Activated T-cell treated with anti-CD3 and anti-CD28 coated beads, Interleukin-2, amount 50 U/mL, for 48 hours (primary cell): ENCODE measurements at regions not wholly inside any gene's neighbourhood (a gene's known extent, or its start where the extent isn't known, plus 50 kb on each side); places are given as distances from the start of the nearest gene placed in this dataset.
"Not testable (repeated sequence)": the region's sequence is repeated elsewhere in the genome, so short reads cannot be mapped to it uniquely, and the experiment has no call there.

Experiments
- DNase-seq, 2 experiments: peaks; one replicate each; pipeline ENCODE4 v3.0.0-alpha.2; 2020

DNA sequence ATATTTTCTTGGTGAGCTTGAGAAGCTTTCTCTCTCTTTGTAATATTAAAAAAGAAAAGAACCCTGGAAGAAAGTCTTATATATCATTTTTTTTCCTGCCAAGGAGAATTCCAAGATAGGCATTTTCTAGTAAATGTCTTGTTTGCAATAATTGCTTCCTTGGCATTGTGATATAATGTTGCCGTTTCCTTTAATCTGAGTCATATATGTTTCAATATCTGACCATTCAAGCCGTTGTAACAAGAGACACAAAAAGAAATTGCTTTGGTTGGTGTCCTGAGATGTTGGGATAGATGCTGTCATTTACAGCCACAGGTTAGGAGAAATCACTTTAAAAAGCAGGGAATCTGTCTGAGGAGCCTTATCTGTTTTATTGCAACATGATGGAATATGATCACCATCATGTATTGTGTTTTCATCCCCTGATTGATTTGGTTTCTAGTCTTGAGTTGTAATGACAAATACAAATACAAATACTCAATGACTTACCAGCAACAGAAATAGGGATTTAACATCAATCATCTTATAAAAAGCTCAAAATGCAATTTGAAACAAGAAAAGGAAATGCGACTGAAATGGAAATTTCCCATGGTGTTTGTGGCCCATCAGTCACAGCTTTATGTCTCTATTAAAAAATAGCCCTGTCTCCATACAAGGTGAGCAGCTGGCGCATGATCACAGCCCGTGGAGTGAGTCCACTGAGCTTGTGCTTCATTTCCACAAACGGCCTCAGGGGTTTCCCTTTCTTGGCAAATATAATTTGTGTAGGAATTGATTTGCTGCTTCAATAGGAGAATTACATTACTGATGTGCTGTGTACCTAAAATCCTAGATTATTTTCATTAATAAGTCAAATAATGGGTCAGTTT is 250.1 kb upstream of the TRPC7 start:
- DNase-seq: no peak

DNA sequence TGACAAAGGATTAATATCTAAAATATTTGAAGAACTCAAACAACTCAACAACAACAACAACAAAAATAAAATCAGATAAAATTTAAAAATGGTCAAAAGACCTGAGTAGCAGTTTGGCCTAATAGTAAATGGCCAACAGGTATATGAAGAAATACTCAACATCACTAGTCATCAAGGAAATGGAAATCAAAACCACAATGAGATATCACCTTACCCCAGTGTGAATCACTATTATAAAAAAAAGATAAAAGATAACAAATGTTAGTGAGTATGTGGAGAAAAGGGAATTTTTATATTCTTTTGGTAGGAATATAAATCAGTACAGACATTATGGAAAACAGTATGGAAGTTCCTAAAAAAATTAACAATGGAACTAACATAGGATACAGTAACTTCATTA is 247.9 kb upstream of the TRPC7 start:
- no peak for DNase-seq

DNA sequence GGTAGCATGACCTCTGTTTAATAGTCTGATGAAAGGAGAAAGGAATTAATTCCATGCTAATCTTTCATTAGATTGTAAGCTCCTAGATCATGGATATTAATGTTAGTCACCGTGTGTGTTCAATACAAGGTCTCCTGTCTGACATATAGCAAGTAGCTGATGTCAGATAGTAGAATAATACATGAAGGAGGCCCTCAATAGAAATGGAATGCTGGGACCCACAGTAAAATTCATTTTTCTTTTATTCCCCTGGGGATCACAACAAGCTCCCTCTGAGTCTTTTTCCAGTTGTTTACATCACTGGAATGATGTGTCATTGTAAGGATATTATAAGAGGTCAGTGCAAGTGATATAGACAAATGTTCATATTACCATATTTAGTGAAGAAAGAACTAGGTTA is 240.3 kb upstream of the TRPC7 start:
- no peak for DNase-seq

DNA sequence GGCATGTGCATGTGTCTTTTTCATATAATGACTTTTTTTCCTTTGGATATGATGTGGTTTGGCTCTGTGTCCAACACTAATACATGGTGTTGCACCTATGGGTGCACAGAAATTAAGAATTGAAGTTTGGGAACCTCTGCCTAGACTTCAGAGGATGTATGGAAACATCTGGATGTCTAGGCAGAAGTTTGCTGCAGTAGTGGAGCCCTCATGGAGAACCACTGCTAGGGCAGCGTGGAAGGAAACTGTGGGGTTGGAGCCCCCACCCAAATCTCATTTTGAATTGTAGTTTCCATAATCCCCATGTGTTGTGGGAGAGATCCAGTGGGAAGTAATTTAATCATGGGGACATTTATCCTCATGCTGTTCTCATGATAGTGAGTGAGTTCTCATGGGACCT is 235.0 kb upstream of the TRPC7 start:
- no peak for DNase-seq

DNA sequence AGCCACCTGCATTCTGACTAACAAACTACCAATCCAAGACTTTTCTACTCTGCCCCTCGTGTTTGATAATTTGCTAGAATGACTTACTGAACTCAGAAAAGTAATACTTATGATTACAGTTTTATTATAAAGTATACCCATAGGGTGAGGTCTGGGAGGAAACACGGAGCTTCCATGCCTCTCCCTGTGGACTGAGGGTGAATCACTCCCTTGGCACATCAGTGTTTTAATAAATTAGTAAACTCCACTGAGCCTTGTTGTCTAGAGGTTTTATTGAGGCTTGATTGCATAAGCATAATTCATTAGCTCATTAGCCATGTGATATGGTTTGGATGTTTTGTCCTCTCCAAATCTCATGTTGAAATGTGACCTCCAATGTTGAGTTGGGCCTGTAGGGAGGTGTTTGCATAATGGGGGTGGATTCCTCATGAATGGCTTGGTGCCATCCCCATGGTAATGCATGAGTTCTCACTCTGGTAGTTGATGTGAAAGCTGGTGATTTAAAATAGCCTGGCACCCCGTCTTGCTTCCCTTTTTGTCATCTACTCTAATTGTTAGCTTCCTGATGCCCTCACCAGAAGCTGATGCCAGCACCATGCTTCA is 233.6 kb upstream of the TRPC7 start:
- no peak for DNase-seq

DNA sequence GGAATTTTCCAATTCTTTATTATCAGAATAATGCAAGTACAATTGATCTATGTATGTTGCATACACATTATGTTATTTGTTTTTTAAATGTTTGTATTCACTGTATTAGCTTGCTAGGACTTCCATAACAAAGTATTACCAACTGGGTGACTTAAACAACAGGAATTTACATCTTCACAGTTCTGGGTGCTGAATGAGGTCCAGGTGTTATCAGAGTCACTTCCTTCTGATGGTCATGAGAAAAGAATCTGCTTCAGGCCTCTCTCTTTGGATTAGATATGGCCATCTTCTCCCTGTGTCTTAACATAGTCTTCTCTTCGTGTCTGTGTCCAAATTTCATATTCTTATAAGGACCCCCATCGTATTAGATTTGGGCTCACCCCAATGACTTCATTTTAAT is 229.1 kb upstream of the TRPC7 start:
- DNase-seq: no peak

DNA sequence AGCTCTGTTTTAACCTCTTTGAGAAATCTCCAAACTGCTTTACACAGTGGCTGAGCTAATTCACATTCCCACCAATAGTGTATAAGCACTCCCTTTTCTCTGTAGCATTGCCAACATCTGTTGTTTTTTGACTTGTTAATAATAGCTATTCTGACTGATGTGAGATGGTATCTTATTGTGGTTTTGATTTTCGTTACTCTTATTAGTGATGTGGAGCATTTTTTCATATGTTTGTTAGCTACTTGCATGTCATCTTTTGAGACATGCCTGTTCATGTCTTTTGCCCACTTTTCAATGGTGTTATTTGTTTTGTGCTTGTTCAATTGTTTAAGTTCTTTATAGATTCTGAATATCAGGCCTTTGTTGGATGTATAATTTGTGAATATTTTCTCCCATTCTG is 225.2 kb upstream of the TRPC7 start:
- DNase-seq: no peak

DNA sequence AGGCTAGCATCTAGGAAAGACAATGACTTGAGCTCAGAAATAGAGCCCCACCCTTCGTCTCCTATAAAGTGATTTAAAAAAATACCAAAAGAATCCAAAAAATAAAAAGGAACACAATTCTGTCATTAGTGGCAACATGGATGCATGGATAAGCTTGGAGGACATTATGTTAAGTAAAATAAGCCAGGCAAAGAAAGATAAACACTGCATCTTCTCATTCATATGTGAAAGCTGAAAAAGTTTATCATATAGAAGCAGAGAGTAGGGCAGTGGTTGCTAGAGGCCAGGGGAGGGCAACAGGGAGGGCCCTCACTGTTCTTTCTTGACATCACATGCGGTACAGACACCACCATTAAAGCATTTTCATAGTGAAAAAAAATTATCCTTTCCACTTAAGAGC is 220.9 kb upstream of the TRPC7 start:
- no peak for DNase-seq

DNA sequence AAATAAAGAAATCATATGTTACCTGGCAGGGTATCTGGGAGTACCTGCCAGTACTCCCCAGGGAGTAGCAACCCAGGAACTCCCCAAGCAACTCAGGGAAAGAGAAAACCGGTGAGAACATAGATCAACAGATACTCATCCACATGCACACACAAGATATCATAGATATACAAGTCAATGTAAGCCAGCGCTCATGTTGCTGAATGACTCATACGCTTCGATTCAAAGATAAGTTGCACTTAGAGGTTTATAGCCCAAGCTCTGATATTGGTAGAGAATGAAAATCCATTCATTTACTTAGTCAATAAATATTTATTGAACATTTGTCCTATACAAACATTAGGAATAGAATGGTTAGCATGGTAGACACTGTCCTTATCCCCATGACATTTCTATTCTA is 219.1 kb upstream of the TRPC7 start:
- no peak for DNase-seq

DNA sequence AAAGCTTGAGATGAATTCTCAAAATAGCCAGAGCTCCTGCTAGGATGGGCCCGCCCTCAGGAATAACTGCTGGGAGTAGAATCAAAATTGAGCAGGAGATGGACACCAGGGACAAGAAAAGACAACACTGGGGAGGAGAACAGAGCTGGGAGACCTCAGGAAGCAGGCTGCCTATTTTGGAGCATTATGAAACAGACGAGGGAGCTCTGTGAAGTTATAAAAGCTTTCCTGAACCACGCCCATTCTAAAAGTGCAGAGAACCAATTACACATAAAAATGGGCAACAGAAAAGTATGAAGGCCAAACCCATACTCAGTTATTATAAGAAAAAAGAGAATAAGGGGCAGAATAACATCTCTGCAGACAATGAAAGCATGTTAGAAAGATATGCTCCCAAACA is 213.9 kb upstream of the TRPC7 start:
- DNase-seq: no peak

DNA sequence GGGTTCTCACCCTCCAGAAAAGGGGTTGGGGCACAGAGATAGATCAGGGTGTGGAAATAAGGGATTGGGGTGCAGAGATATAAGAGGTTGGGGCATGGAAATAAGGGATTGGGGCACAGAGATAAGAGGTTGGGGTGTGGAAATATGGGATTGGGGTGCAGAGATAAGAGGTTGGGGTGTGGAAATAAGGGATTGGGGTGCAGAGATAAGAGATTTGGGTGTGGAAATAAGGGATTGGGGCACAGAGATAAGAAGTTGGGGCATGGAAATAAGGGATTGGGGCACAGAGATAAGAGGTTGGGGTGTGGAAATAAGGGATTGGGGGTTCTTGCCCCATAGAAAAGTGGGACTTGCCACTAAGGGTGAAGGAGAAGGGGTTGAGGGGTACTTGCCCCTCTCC is 204.5 kb upstream of the TRPC7 start:
- not testable (repeated sequence) for DNase-seq

DNA sequence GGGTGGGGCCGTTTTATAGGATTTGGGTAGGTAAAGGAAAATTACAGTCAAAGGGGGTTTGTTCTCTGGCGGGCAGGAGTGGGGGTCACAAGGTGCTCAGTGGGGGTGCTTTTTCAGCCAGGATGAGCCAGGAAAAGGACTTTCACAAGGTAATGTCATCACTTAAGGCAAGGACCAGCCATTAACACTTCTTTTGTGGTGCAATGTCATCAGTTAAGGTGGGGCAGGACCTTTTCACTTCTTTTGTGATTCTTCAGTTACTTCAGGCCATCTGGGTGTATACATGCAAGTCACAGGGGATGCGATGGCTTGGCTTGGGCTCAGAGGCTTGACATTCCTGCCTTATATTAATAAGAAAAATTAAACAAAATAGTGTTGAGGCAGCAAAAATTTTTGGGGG is 200.1 kb upstream of the TRPC7 start:
- DNase-seq: not testable (repeated sequence)

DNA sequence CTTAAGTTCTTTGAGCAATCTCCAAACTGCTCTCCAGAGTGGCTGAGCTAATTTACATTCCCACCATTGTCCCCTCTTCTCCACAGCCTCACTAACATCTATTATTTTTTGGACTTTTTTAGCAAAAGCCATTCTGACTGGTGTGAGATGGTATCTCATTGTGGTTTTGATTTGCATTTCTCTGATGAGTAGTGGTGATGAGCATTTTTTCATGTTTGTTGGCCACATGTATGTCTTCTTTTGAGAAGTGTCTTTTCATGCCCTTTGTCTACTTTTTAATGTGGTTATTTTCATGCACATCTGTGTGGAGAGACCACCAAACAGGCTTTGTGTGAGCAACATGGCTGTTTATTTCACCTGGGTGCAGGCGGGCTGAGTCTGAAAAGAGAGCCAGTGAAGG is 199.7 kb upstream of the TRPC7 start:
- DNase-seq: not testable (repeated sequence)

DNA sequence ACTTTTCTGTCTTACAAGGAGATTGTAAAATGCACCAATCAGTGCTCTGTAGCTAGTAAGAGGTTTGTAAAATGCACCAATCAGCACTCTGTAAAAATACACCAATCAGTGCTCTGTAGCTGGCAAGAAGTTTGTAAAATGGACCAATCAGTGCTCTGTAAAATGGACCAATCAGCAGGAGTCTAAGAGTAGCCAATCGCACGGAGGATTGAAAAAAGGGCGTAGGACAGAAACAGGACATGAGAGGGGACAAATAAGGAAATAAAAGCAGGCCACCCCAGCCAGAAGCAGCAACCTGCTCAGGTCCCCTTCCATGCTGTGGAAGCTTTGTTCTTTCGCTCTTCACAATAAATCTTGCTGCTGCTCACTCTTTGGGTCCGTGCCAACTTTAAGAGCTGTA is 199.1 kb upstream of the TRPC7 start:
- not testable (repeated sequence) for DNase-seq

DNA sequence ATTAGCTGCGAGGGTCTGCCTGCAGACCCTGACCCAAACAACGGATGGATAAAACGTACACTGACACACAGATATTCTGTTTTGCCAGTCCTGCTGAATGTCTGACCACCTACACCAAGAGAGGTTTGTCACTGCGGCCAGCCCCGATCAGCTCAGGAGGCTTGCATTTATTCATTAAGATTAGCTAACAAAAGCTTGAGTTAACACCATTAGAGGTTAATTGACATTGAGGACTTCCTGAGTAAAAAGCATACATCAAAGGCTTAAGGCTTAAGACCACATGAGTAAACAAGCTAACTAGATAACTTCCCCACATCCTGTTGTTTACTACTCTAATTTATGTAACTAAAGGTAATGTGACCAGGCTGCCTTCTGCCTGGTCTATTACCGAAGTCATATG is 198.1 kb upstream of the TRPC7 start:
- DNase-seq: no peak

DNA sequence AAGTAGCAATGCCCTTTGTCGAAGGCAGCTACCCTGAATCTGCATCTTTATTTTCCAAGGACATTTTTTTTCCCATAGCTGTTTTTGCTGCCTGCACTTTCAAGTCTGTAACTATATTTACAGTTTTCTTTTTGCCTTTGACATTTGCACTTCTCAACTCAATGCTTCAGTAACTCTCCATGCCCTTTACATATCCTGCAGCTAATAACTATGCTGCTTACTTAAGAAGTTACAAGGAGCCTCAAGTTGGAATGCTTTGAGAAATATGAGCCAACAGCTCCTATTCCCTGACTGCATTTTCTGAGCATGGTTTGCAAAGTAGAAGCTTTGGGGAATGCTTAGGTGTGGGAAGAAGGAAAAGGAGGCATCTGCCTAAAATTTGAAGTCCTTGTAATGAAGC is 194.8 kb upstream of the TRPC7 start:
- DNase-seq: no peak

DNA sequence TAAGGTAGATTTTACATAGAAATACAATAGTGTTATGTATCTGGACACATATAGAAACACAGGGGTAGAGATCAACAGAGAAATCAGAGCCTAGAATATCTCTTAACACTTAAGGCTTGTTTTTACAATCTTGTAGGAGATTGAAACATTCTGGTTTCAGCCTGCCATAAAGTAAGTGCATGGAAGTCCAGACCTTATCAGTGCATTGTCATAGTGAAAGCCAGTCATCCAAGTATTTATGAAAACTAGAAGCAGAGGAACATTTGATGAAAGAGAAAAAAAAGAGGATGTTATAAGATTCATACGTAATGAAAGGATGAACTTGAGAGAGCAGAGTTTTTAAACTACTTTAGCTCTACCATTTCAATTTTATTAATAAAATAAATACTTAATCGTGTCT is 194.3 kb upstream of the TRPC7 start:
- DNase-seq: no peak

DNA sequence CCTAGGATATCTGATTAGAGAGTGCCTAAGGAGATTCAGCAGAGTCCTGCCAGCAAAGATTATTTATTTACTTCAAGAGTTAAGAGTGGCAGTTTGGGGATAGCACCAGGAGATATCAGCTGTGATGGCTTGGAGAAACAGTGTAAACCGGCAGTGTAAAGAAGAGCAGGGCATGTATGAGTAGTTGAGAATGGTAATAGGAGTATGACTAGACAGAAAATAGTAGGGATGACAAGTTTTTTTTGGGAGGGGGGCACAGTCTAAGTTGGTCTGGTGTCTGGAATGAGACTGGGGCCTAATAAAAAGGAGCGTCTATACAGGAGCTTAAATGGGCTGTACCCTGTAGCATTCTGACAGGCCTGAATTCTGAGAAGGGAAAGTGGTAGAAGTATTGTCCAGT is 181.8 kb upstream of the TRPC7 start:
- DNase-seq: not testable (repeated sequence)

DNA sequence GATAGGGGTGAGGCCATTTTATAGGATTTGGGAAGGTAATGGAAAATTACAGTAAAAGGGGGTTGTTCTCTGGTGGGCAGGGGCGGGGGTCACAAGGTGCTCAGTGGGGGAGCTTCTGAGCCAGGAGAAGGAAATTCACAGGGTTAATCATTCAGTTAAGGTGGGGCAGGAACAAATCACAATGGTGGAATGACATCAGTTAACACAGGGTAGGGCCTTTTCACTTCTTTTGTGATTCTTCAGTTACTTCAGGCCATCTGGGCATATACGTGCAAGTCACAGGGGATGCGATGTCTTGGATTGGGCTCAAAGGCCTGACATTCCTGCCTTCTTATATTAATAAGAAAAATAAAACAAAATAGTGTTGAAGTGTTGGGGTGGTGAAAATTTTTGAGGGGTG is 181.1 kb upstream of the TRPC7 start:
- DNase-seq: not testable (repeated sequence)

DNA sequence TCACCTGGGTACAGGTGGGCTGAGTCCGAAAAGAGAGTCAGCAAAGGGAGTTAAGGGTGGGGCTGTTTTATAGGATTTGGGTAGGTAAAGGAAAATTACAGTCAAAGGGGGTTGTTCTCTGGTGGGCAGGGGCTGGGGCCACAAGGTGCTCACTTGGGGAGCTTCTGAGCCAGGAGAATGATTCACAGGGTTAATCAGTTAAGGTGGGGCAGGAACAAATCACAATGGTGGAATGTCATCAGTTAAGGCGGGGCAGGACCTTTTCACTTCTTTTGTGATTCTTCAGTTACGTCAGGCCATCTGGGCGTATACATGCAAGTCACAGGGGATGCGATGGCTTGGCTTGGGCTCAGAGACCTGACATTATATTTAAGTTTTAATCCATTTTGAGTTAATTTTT is 179.7 kb upstream of the TRPC7 start:
- not testable (repeated sequence) for DNase-seq

DNA sequence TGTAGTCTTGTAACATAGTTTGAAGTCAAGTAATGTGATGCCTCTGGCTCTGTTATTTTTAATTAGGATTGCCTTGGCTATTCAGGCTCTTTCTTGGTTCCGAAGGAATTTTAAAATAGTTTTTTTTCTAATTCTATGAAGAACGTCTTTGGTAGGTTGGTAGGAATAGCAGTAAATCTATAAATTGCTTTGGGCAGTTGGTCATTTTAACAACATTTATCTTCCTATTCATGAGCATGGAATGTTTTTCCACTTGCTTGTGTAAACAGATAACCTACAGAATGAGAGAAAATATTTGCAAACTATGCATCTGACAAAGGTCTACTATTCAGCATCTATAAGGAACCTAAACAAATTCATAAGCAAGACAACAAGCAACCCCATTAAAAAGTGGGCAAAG is 173.2 kb upstream of the TRPC7 start:
- DNase-seq: no peak

DNA sequence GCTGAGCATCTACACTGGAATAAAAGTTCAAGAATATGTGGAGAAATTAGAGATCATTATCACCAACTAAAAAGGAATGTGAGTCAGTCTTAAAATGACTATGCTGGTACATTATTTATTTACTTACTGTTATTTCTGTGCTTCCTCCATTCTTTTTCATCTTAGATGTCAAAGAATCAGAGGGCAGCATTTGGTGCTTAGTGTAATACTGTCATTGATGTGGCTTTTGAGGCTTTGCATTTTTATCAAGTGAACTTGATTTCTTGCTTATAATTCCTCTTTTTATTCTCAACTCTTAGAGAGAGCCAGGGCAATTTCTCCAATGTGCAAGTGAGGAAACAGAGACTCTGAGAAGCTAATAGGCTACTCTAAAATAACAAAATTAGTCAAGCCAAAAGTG is 163.7 kb upstream of the TRPC7 start:
- DNase-seq: no peak

DNA sequence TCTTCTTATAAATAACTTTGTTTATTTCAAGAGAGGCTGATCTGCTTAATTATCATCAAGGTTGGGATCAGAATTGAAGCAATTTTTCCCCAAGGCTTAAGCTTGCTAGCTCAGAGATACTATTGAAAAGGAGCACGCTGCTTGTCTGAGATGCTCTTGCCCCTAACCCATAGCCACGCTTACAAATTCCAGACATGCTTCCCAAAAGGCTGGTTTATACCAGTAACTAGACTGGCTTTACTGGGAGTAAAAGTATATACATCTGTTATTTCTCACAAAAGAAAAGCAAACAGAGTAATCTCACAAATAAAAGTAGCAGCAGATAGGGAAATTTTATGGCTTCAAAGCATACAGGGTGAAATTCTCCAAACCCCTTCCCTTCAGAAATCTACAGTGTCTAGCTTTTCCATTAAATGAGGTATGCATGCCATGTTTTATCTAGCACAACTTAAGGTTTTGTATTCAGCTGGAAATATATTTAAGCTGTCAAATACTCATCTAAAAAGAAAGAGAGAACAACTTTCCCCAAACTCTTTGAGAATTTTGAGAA is 163.2 kb upstream of the TRPC7 start:
- DNase-seq: no peak

DNA sequence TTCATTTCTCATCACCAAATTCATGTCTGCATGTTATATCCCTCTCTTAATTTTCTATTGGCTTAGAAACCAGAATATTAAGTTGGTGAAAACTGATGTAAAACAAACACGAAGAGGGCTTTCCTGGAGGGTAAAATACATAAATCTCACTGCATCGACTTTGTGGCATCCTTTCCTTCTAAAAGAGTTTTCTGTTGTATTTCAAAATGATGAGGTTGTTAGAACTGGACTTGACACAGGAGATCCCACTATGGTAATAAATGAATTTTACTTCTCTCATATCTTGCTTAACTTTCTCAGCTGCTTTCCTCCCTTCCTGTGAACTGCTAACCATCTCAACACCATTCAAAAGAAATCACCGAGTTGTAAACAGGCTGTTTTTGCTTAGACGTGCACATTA is 162.0 kb upstream of the TRPC7 start:
- no peak for DNase-seq

DNA sequence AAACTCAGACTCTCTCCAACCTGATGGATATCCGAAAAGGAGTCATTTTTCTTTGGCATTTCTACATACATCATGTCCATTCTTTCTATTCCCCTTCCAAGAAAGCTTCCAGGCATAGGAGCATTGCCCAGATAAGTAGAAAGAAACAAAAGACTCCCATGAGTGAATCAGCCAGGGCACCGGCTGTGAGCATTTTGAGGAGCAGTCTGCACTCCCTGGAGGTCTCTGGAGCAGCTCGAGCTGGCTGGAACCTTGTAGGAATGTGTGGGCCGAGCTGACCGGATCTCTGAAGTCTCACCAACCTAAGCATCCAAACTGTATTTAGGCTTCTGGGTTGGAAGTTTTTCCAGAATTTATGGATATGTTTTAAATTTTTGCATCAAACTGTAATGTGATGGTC is 161.4 kb upstream of the TRPC7 start:
- no peak for DNase-seq
